ENCODE measurements at regions not wholly inside any gene's neighbourhood (a gene's known extent, or its start where the extent isn't known, plus 50 kb on each side); places are given as distances from the start of the nearest gene placed in this dataset.

DNA sequence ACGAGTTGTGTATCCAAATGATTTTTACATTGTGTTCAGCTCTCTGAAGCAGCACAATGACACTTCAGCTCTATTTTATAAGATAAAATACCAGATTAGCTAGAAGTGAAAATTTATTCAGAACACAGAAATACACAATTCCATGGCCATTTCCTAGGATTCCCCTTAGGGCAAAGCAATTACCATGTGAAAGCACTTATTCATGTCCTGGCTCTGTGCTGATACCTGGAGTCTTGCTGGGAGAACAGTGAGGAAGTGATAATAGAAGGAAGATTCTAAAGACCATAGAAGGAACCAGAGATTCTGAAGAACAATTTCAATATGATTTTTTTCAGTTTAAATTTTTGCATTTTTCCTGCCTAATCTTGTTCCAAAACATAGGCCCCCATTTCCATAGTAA lies 657.4 kb upstream of the ZWINT start:
- TF ChIP-seq TAF1 (IDR thresholded peaks at IDR 0.05; ENCODE audit: borderline replicate concordance, insufficient read depth, low read length), result no peak
- TF ChIP-seq, protein P1, sequence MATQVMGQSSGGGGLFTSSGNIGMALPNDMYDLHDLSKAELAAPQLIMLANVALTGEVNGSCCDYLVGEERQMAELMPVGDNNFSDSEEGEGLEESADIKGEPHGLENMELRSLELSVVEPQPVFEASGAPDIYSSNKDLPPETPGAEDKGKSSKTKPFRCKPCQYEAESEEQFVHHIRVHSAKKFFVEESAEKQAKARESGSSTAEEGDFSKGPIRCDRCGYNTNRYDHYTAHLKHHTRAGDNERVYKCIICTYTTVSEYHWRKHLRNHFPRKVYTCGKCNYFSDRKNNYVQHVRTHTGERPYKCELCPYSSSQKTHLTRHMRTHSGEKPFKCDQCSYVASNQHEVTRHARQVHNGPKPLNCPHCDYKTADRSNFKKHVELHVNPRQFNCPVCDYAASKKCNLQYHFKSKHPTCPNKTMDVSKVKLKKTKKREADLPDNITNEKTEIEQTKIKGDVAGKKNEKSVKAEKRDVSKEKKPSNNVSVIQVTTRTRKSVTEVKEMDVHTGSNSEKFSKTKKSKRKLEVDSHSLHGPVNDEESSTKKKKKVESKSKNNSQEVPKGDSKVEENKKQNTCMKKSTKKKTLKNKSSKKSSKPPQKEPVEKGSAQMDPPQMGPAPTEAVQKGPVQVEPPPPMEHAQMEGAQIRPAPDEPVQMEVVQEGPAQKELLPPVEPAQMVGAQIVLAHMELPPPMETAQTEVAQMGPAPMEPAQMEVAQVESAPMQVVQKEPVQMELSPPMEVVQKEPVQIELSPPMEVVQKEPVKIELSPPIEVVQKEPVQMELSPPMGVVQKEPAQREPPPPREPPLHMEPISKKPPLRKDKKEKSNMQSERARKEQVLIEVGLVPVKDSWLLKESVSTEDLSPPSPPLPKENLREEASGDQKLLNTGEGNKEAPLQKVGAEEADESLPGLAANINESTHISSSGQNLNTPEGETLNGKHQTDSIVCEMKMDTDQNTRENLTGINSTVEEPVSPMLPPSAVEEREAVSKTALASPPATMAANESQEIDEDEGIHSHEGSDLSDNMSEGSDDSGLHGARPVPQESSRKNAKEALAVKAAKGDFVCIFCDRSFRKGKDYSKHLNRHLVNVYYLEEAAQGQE (IDR thresholded peaks at IDR 0.05; ENCODE audit: insufficient read depth in 1 of 2, low read depth in 2 of 2, low read length in 2 of 2), result no peak
- no peak for TF ChIP-seq FOXP2 (optimal IDR thresholded peaks at IDR 0.05; ENCODE audit: borderline replicate concordance, extremely low read depth, extremely low read length, insufficient read depth)
- no peak for TF ChIP-seq POLR2AphosphoS5 (IDR thresholded peaks at IDR 0.05; ENCODE audit: low read depth, low read length)
- TF ChIP-seq SIN3A (IDR thresholded peaks at IDR 0.05; ENCODE audit: borderline replicate concordance, insufficient read depth, low read length), result no peak

DNA sequence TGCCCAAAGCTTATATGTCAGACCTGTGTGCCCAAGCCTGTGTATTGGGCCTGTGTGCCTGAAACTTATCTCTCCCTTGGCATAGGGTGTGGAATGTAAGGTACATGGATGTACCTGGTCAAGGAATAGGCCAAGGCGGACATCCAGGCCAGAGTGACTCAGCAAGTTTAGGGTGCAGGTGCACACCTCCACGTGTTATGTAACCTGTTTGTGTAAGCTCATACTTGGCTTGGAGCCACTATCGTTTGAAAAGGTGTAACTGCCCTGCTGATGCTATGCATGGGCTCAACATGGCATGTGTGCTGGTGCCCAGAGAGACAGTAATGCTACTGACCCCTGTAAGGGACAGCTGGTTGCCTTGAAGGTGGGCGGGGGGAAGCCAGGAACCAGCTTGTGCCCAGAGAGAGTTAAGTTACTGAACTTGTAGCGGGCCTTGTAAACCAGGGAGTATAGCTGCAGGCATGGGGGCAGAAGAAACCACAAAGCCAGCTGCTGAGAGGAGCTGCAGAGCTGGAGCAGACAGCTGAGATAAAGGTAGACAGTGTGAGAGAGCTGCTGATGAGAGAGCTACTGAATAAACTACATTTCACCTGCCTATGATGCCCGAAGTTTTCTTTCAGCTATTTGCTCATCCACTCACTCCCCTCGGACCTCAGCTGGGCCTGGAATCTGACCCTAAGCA lies 656.4 kb upstream of the ZWINT start:
- TF ChIP-seq TAF1 (IDR thresholded peaks at IDR 0.05; ENCODE audit: borderline replicate concordance, insufficient read depth, low read length), result no peak
- no peak for TF ChIP-seq POLR2AphosphoS5 (IDR thresholded peaks at IDR 0.05; ENCODE audit: low read depth, low read length)
- TF ChIP-seq, protein P1 (IDR thresholded peaks at IDR 0.05; ENCODE audit: insufficient read depth in 1 of 2, low read depth in 2 of 2, low read length in 2 of 2), result no peak
- TF ChIP-seq FOXP2 (optimal IDR thresholded peaks at IDR 0.05; ENCODE audit: borderline replicate concordance, extremely low read depth, extremely low read length, insufficient read depth), result no peak
- no peak for TF ChIP-seq SIN3A (IDR thresholded peaks at IDR 0.05; ENCODE audit: borderline replicate concordance, insufficient read depth, low read length)

DNA sequence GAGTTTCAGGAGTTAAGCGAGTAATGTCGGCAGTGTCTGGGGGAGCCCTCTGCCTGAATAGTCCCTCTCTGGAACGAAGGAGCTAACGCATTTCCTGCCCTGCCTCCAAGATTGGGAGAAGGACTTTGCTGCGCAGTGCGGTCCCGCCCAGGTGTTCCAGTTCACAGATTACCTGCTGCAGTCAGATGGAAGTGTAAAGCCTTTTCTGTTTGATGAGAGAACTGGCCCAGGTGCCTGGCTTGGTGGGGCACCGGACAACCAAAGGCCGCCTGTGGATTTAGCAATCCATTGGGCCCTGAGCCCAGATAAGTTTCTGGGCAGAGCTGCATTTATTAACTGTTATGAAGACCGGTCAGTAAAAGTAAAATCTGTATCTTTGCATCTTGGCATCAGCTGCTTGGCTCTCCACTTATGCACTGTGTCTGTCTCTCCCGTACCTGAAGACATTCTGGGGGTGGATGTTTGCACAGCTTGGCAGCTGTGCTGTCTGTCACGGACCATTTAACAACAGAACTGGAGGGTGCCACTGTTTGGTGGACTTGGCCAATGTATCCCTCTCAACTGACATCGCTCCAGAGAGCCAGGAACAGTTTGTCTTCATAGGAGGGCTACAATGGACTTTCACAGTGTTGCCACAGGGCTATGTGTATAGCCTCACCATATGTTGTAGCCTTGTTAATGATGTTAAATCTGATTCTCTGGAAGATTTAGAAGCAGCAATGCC lies 654.7 kb upstream of the ZWINT start:
- no peak for TF ChIP-seq SIN3A (IDR thresholded peaks at IDR 0.05; ENCODE audit: borderline replicate concordance, insufficient read depth, low read length)

- TF ChIP-seq SIN3A (IDR thresholded peaks at IDR 0.05; ENCODE audit: borderline replicate concordance, insufficient read depth, low read length), result no peak
- TF ChIP-seq FOXP2 (optimal IDR thresholded peaks at IDR 0.05; ENCODE audit: borderline replicate concordance, extremely low read depth, extremely low read length, insufficient read depth), result no peak
- TF ChIP-seq, protein P1 (IDR thresholded peaks at IDR 0.05; ENCODE audit: insufficient read depth in 1 of 2, low read depth in 2 of 2, low read length in 2 of 2), result no peak
- TF ChIP-seq TAF1 (IDR thresholded peaks at IDR 0.05; ENCODE audit: borderline replicate concordance, insufficient read depth, low read length), result no peak
- TF ChIP-seq POLR2AphosphoS5 (IDR thresholded peaks at IDR 0.05; ENCODE audit: low read depth, low read length), result no peak
Observed at GRCh38 chr10:57015187-57015586, 654.1 kb upstream of the ZWINT start.

- TF ChIP-seq FOXP2 (optimal IDR thresholded peaks at IDR 0.05; ENCODE audit: borderline replicate concordance, extremely low read depth, extremely low read length, insufficient read depth) (no peak), POLR2AphosphoS5 (IDR thresholded peaks at IDR 0.05; ENCODE audit: low read depth, low read length) (no peak), TAF1 (IDR thresholded peaks at IDR 0.05; ENCODE audit: borderline replicate concordance, insufficient read depth, low read length) (no peak)
Observed at GRCh38 chr10:57014758-57015157, 653.7 kb upstream of the ZWINT start.

DNA sequence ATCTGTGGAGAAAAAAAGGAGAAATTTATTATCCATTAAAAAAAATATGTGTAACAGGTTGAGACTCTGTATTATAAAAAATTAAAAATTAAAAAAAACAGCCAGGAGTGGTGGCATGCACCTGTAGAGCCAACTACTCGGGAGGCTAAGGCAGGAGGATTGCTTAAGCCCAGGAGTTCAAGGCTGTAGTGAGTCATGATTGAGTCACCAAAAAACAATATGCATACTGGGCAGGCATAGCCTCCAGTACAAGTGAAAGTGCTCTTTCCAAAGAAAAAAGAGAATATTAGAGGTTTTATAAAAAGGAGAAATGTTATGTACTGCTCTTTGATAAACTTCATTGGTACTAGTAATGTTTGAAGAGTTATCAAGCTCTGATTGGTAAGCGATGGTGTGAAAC lies 647.1 kb upstream of the ZWINT start:
- TF ChIP-seq, protein P1 (IDR thresholded peaks at IDR 0.05; ENCODE audit: insufficient read depth in 1 of 2, low read depth in 2 of 2, low read length in 2 of 2), result no peak
- TF ChIP-seq FOXP2 (optimal IDR thresholded peaks at IDR 0.05; ENCODE audit: borderline replicate concordance, extremely low read depth, extremely low read length, insufficient read depth) (no peak), TAF1 (IDR thresholded peaks at IDR 0.05; ENCODE audit: borderline replicate concordance, insufficient read depth, low read length) (no peak), POLR2AphosphoS5 (IDR thresholded peaks at IDR 0.05; ENCODE audit: low read depth, low read length) (no peak), SIN3A (IDR thresholded peaks at IDR 0.05; ENCODE audit: borderline replicate concordance, insufficient read depth, low read length) (no peak)

Measured in PFSK-1 (cell line).